ENCODE measurements at regions not wholly inside any gene's neighbourhood (a gene's known extent, or its start where the extent isn't known, plus 50 kb on each side); places are given as distances from the start of the nearest gene placed in this dataset.

DNA sequence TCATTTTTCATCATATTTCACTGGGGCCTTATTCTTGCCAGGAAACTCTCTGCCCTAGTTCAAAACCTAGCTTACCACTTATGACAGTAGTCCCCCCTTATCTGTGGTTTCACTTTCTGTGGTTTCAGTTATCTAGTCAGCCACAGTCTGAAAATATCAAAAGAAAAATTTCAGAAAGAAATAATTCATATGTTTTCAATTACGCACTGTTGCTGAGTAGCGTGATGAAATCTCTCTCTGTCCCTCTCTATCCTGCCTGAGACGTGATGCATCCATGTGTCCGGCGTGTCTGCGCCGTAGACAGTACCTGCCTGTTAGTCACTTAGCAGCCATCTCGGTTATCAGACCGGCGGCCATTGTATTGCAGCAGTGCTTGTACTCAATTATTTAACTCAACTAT is 369.9 kb upstream of the MCTP2 start:
- Histone ChIP-seq H3K27ac (peak overlapping the region in 1 of 4 donors; percentile 52), H3K4me1 (no peaks in the 10 kb centered on the region), H3K27me3 (no peaks in the 10 kb centered on the region), H3K9me3 (no peaks in the 10 kb centered on the region), H3K36me3 (no peaks in the 10 kb centered on the region), H3K4me3 (no peak overlapping the region)
- peak in 1 of 3 donors; percentile 45 for DNase-seq
- TF ChIP-seq, protein P1, sequence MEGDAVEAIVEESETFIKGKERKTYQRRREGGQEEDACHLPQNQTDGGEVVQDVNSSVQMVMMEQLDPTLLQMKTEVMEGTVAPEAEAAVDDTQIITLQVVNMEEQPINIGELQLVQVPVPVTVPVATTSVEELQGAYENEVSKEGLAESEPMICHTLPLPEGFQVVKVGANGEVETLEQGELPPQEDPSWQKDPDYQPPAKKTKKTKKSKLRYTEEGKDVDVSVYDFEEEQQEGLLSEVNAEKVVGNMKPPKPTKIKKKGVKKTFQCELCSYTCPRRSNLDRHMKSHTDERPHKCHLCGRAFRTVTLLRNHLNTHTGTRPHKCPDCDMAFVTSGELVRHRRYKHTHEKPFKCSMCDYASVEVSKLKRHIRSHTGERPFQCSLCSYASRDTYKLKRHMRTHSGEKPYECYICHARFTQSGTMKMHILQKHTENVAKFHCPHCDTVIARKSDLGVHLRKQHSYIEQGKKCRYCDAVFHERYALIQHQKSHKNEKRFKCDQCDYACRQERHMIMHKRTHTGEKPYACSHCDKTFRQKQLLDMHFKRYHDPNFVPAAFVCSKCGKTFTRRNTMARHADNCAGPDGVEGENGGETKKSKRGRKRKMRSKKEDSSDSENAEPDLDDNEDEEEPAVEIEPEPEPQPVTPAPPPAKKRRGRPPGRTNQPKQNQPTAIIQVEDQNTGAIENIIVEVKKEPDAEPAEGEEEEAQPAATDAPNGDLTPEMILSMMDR (IDR thresholded peaks at IDR 0.05) = no peak
- no peak for TF ChIP-seq POLR2A (IDR thresholded peaks at IDR 0.05)

- H3K36me3 ChIP-seq = no peaks in the 10 kb centered on the region
- H3K27me3 ChIP-seq = no peaks in the 10 kb centered on the region
- H3K9me3 ChIP-seq = no peaks in the 10 kb centered on the region
- no peak overlapping the region for H3K4me3 ChIP-seq
- DNase-seq = no peak
- no peaks in the 10 kb centered on the region for H3K4me1 ChIP-seq
- TF ChIP-seq, protein P1 (IDR thresholded peaks at IDR 0.05) = no peak
- no peak overlapping the region for H3K27ac ChIP-seq
Measured at GRCh38 chr15:93860701-93861100, 370.7 kb upstream of the MCTP2 start.

DNA sequence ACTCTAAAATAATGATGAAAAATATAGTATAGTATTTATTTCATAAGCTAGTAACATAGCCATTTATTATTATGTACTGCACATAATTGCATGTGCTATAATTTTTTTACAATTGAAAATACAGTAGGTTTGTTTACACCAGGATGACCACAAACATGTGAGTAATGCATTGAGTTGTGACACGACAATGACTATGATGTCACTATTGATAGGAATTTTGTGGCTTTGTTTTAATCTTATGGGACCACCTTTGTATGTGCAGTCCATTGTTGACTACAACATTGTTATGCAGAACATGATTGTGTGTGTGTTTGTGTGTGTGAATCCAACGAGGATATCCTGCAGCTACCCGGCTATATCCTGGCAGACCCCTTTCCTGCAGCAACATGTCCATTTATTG is 372.2 kb upstream of the MCTP2 start:
- Histone ChIP-seq H3K27me3 (no peaks in the 10 kb centered on the region), H3K4me1 (no peaks in the 10 kb centered on the region), H3K36me3 (no peaks in the 10 kb centered on the region), H3K9me3 (no peaks in the 10 kb centered on the region), H3K4me3 (no peak overlapping the region), H3K27ac (no peak overlapping the region)
- no peak for TF ChIP-seq POLR2A (IDR thresholded peaks at IDR 0.05)
- TF ChIP-seq, protein P1 (IDR thresholded peaks at IDR 0.05) = no peak
- DNase-seq = no peak

DNA sequence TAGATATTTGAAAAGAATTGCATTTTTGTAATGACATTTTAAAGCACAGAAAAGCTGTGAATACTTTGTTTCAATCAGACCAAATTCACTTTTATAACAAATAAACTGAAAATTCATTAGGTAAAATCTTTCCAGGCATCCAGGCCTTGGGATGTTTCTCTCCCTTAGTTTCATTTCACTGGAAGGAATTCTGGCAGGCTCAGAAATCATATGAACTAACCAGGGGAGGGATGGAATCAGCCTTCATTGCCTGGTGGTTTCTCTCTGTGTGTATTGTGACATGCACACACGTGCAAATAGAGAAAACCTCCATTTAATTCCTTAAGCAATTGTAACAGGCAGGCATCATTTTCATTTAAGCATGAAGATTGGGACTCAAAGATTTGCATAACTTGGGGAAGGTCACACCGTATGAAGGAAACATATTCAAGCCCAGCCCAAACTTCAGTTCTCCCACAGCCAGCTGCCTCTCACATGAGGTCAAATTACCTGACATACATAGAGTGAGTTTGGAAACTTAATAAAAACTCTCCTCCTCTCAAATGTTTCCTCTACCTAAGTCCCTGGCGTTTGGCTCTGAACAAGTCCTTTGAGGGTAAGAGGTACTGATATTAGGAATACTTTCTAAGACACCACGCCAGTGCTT is 376.1 kb upstream of the MCTP2 start:
- Histone ChIP-seq H3K4me1 (no peaks in the 10 kb centered on the region), H3K27ac (no peak overlapping the region), H3K9me3 (no peaks in the 10 kb centered on the region), H3K4me3 (no peak overlapping the region), H3K36me3 (no peaks in the 10 kb centered on the region), H3K27me3 (no peaks in the 10 kb centered on the region)
- DNase-seq = no peak
- TF ChIP-seq POLR2A (IDR thresholded peaks at IDR 0.05) = no peak

- no peak for DNase-seq
- Histone ChIP-seq H3K9me3 (no peaks in the 10 kb centered on the region), H3K4me1 (no peaks in the 10 kb centered on the region), H3K27me3 (no peaks in the 10 kb centered on the region), H3K27ac (no peak overlapping the region), H3K36me3 (no peaks in the 10 kb centered on the region), H3K4me3 (no peak overlapping the region)
- TF ChIP-seq POLR2A (IDR thresholded peaks at IDR 0.05) = no peak
- TF ChIP-seq, protein P1 (IDR thresholded peaks at IDR 0.05) = no peak
Measured at GRCh38 chr15:93854088-93854487, 377.3 kb upstream of the MCTP2 start.

DNA sequence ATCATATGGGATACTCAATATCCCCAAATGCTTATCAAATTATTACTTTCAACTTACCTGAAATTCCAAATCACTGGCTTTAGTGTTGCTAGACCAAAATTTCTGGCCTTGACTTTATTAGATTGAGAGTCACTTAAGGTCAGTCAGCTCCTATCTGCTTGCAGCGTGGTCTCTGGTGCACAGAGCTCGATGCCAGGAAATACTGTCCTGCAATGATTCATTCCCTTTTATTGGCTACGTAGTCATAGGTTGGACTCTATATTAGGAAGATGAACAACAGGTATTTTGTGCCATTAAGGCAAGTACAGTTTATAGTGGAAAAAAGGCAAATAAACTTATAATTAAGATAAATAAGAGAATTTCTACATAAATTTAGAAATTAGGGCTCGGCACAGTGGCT is 378.6 kb upstream of the MCTP2 start:
- Histone ChIP-seq H3K27ac (no peak overlapping the region), H3K36me3 (no peaks in the 10 kb centered on the region), H3K9me3 (no peaks in the 10 kb centered on the region), H3K27me3 (no peaks in the 10 kb centered on the region), H3K4me3 (no peak overlapping the region), H3K4me1 (no peaks in the 10 kb centered on the region)
- TF ChIP-seq POLR2A (IDR thresholded peaks at IDR 0.05) = no peak
- TF ChIP-seq, protein P1 (IDR thresholded peaks at IDR 0.05) = no peak
- DNase-seq = no peak
